Activated CD4-positive, alpha-beta T cell treated with anti-CD3 and anti-CD28 coated beads for 36 hours (primary cell): ENCODE measurements at regions not wholly inside any gene's neighbourhood (a gene's known extent, or its start where the extent isn't known, plus 50 kb on each side); places are given as distances from the start of the nearest gene placed in this dataset.

Experiments
- ATAC-seq: fragments of 200-7000 bp; cut with Tn5 transposase; one replicate; pipeline ENCODE4 v1.10.0; 2021; ENCODE audit warnings: mild to moderate bottlenecking, moderate library complexity
- CTCF ChIA-PET: fragments of 350-600 bp; sonication (Branson Sonifier 250); formaldehyde crosslinking; loops from one replicate; lab custom pipeline; 2021; ENCODE audit warnings: antibody characterized with exemption; lab: Charles Lee
- POLR2A ChIA-PET: fragments of 350-600 bp; sonication (Branson Sonifier 250); formaldehyde crosslinking; loops from one replicate; lab custom pipeline; 2021; ENCODE audit warnings: antibody characterized with exemption, inconsistent platforms; lab: Charles Lee
- DNase-seq: peaks from one replicate; pipeline ENCODE4 v3.0.0-alpha.2; 2020
- H3K27ac Mint-ChIP-seq: one replicate; pipeline ENCODE4 v1.8.0; 2021; ENCODE audit warnings: mixed read lengths
- H3K27me3 Mint-ChIP-seq: one replicate; pipeline ENCODE4 v1.8.0; 2021; ENCODE audit warnings: mixed read lengths
- H3K36me3 Mint-ChIP-seq: one replicate; pipeline ENCODE4 v1.8.0; 2021; ENCODE audit warnings: low read depth, mixed read lengths
- H3K4me1 Mint-ChIP-seq: one replicate; pipeline ENCODE4 v1.8.0; 2021; ENCODE audit warnings: mixed read lengths
- H3K4me3 Mint-ChIP-seq: one replicate; pipeline ENCODE4 v1.8.0; 2021; ENCODE audit warnings: mild to moderate bottlenecking, moderate library complexity, mixed read lengths
- H3K9me3 Mint-ChIP-seq: one replicate; pipeline ENCODE4 v1.8.0; 2021; ENCODE audit warnings: low read depth, mixed read lengths
- intact Hi-C, 2 experiments: fragments of 100-400 bp; cut with DNase I in 1 of 2; cut with micrococcal nuclease in 1 of 2; formaldehyde crosslinking; loops; one replicate each; pipeline versions ENCODE4 v1.14.2 to v1.15.1; 2022 to 2024; cut with DNase I, micrococcal nuclease

- Mint-ChIP-seq H3K4me1 (no peaks in the 10 kb centered on the region), H3K9me3 (peaks cover 3% of the 10 kb centered on the region), H3K27me3 (no peaks in the 10 kb centered on the region), H3K36me3 (no peaks in the 10 kb centered on the region), H3K4me3 (no peak overlapping the region), H3K27ac (no peak overlapping the region)
- ATAC-seq (no peak), DNase-seq (no peak)
- ChIA-PET CTCF (no interaction called here), POLR2A (no interaction called here)
- intact Hi-C loops = no loop called here
These were observed 568.8 kb downstream of the TLR4 start for GRCh38 chr9:118273048-118273447.

DNA sequence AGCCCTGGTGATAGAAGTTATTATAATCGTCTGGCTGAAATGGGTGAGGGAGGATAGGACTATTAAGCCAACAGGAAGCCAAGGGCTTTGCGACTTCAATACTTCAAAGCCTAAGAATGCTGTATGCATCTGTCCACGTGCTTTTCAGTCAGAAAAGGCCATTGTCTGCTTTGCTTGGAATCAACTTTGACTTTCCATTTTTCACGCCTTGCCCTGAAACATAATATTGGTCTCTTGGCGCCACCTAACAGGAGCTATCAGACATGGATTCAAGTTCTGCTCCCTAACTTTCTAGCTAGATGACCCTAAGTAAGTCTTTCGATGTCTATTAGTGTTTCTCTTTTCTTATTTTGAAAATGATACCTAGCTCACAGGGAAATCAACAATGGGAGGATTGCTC, 572.6 kb downstream of the TLR4 start:
- H3K9me3 Mint-ChIP-seq = peaks cover 3% of the 10 kb centered on the region
- no peaks in the 10 kb centered on the region for H3K4me1 Mint-ChIP-seq
- ATAC-seq = no peak

DNA sequence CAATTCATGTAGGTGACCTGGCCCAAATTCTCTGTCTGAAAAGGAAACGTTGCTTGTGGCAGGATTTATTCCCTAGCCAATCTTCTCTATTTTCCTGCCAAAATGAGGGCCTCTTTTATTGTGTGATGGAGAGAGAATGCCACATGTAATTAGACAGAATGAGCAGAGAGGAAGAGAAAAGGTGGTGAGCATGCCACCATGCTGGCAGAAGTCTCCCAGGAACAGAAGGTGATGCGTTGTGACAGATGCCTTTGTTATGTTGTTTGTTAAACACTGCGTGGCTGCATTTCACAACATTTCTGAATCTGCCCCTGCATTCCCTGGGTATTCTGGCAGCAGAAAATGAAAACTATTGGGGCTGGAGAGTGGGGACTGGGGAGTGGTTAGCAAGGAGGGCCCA, 577.6 kb downstream of the TLR4 start:
- no peak for ATAC-seq
- H3K9me3 Mint-ChIP-seq = peaks cover 3% of the 10 kb centered on the region

More for the DNA sequence above, 572.6 kb downstream of the TLR4 start:
- H3K27ac Mint-ChIP-seq = no peak overlapping the region
- no peaks in the 10 kb centered on the region for H3K36me3 Mint-ChIP-seq
- ChIA-PET CTCF (no interaction called here), POLR2A (no interaction called here)
- no peak overlapping the region for H3K4me3 Mint-ChIP-seq
- intact Hi-C loops = no loop called here
- no peaks in the 10 kb centered on the region for H3K27me3 Mint-ChIP-seq
- DNase-seq = no peak

DNA sequence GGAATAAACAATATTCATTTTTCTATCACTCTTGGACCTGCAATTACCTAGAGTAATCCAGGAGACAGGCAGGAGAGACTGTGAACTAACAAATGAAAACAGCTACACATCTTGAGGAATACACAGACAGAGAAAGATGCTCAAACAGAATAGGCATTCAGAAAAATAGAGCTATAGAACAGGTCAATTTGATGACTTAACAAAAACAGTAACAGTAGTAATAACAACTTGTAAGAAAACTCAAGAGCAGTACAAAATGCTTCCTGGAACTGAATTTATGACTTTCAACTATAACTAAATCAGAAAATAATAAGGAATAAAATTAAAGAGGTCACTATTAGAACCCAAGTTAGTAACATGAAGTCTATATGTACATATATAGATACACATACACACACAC, 579.3 kb downstream of the TLR4 start:
- ChIA-PET POLR2A (no interaction called here), CTCF (no interaction called here)
- Mint-ChIP-seq H3K36me3 (no peaks in the 10 kb centered on the region), H3K27ac (no peak overlapping the region), H3K27me3 (no peaks in the 10 kb centered on the region), H3K4me3 (no peak overlapping the region), H3K4me1 (no peaks in the 10 kb centered on the region), H3K9me3 (no peaks in the 10 kb centered on the region)
- no peak for DNase-seq
- intact Hi-C loops = no loop called here
- no peak for ATAC-seq

More for the DNA sequence above, 577.6 kb downstream of the TLR4 start:
- intact Hi-C loops = no loop called here
- no peak for DNase-seq
- Mint-ChIP-seq H3K4me1 (no peaks in the 10 kb centered on the region), H3K27me3 (no peaks in the 10 kb centered on the region), H3K4me3 (no peak overlapping the region), H3K36me3 (no peaks in the 10 kb centered on the region), H3K27ac (no peak overlapping the region)
- CTCF ChIA-PET = no interaction called here
- POLR2A ChIA-PET = no interaction called here

GRCh38 chr9:118290116-118290515, 585.9 kb downstream of the TLR4 start:
- Mint-ChIP-seq H3K4me1 (no peaks in the 10 kb centered on the region), H3K4me3 (no peak overlapping the region), H3K36me3 (no peaks in the 10 kb centered on the region), H3K27me3 (no peaks in the 10 kb centered on the region), H3K9me3 (peaks cover 5% of the 10 kb centered on the region), H3K27ac (no peak overlapping the region)
- POLR2A ChIA-PET = no interaction called here
- DNase-seq = no peak
- CTCF ChIA-PET = no interaction called here
- ATAC-seq = no peak
- intact Hi-C loops = no loop called here

GRCh38 chr9:118295413-118295812, 591.2 kb downstream of the TLR4 start:
- Mint-ChIP-seq H3K36me3 (no peaks in the 10 kb centered on the region), H3K4me1 (no peaks in the 10 kb centered on the region), H3K27ac (no peak overlapping the region), H3K27me3 (no peaks in the 10 kb centered on the region), H3K4me3 (no peak overlapping the region), H3K9me3 (peaks cover 4% of the 10 kb centered on the region)
- intact Hi-C loops = no loop called here
- ChIA-PET CTCF (no interaction called here), POLR2A (no interaction called here)
- ATAC-seq (no peak), DNase-seq (no peak)

DNA sequence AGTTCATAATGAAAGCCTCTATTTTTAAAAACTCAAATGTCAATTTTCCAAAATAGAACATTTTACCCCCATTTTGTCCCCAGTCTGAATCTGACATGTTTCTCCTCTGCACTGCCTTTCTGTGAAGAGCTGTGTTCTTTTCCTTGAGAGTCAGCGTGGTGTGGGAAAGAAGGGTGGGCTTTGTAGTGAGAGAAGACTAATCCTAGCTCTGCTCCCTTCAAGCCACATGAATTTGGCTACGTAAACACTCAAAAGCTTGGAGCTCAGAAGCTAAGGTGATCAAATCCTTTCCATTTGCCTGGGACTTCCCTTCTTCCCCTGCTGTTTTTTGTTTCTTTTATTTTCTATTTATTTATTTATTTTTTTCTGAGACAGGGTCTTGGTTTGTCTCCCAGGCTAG, 598.5 kb downstream of the TLR4 start:
- Mint-ChIP-seq H3K27ac (no peak overlapping the region), H3K27me3 (no peaks in the 10 kb centered on the region), H3K36me3 (no peaks in the 10 kb centered on the region), H3K4me1 (no peaks in the 10 kb centered on the region), H3K4me3 (no peak overlapping the region), H3K9me3 (peaks cover 2% of the 10 kb centered on the region)
- CTCF ChIA-PET = no interaction called here
- DNase-seq (no peak), ATAC-seq (no peak)
- intact Hi-C loops = no loop called here
- POLR2A ChIA-PET = no interaction called here

DNA sequence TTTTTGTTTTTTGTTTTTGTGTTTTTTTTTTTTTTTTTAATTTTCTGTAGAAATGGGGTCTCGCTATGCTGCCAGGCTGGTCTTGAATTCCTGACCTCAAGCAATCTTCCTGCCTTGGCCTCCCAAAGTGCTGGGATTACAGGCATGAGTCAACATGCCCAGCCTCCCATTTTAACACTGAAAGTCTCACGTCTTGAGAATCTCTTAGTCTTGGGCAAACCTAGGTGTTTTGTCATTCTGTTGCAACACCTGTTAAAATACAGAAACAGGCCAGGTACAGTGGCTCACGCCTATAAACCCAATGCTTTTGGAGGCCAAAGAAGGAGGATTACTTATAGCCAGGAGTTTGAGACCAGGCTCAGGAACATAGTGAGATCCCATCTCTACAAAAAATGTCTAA, 599.0 kb downstream of the TLR4 start:
- ATAC-seq (no peak), DNase-seq (no peak)
- Mint-ChIP-seq H3K27me3 (no peaks in the 10 kb centered on the region), H3K27ac (no peak overlapping the region), H3K36me3 (no peaks in the 10 kb centered on the region), H3K9me3 (peaks cover 2% of the 10 kb centered on the region), H3K4me1 (no peaks in the 10 kb centered on the region), H3K4me3 (no peak overlapping the region)
- ChIA-PET POLR2A (no interaction called here), CTCF (no interaction called here)
- intact Hi-C loops = no loop called here

GRCh38 chr9:118305331-118305730, 601.1 kb downstream of the TLR4 start:
- Mint-ChIP-seq H3K36me3 (no peaks in the 10 kb centered on the region), H3K27me3 (no peaks in the 10 kb centered on the region), H3K4me1 (no peaks in the 10 kb centered on the region), H3K9me3 (peaks cover 2% of the 10 kb centered on the region), H3K27ac (no peak overlapping the region), H3K4me3 (no peak overlapping the region)
- no peak for ATAC-seq
- DNase-seq = no peak
- intact Hi-C loops = no loop called here
- ChIA-PET CTCF (no interaction called here), POLR2A (no interaction called here)

DNA sequence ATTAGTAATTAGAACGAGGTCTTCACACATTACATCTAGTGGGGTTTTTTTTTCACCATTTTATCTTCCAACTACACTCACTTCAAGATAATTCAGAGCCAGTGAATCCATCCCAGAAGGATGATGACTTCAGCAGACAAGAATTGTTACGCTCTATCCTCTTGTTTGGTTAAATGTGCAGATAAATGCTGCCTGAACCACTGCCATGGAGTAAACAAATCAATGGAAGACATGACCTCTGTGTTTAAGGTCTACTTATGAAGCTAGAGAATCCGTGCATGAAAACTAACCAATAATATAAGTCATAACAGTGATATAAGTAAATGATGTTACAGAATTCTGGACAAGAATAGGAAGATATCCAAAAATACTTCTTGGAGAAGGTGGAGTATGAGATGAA, 602.6 kb downstream of the TLR4 start:
- no peaks in the 10 kb centered on the region for H3K27me3 Mint-ChIP-seq
- no peak overlapping the region for H3K4me3 Mint-ChIP-seq
- ChIA-PET CTCF (no interaction called here), POLR2A (no interaction called here)
- H3K4me1 Mint-ChIP-seq = no peaks in the 10 kb centered on the region
- peaks cover 2% of the 10 kb centered on the region for H3K9me3 Mint-ChIP-seq
- no peaks in the 10 kb centered on the region for H3K36me3 Mint-ChIP-seq
- no peak for DNase-seq
- H3K27ac Mint-ChIP-seq = no peak overlapping the region
- intact Hi-C loops = no loop called here
- ATAC-seq = no peak

DNA sequence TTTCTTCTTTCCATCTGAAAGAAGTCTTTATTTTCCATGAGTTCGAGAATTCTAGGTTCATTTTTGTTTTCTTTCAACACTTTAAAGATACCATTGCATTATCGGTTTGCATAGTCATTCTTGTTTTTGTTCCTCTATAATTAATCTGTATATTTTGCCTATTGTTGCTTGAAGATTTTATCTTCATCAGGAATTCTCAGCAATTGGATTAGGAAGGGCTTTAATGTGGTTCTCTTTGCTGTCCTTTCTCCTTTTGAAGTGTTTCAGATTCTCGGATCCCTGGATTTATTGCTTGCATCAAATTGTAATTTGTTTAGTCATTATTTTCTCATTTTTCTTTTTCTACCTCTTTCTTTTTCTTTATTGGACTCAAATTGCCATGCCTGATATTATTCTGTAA, 609.8 kb downstream of the TLR4 start:
- CTCF ChIA-PET = interaction anchor here (1.7 kb wide), 1 partner anchor 15 kb away, joined by 5 read pairs; no protein-coding TSS in a partner anchor
- no peak overlapping the region for H3K27ac Mint-ChIP-seq
- POLR2A ChIA-PET = no interaction called here
- DNase-seq (no peak), ATAC-seq (no peak)
- H3K27me3 Mint-ChIP-seq = peaks cover 4% of the 10 kb centered on the region
- no peaks in the 10 kb centered on the region for H3K4me1 Mint-ChIP-seq
- intact Hi-C loops = no loop called here
- H3K9me3 Mint-ChIP-seq = no peaks in the 10 kb centered on the region
- no peak overlapping the region for H3K4me3 Mint-ChIP-seq
- no peaks in the 10 kb centered on the region for H3K36me3 Mint-ChIP-seq

DNA sequence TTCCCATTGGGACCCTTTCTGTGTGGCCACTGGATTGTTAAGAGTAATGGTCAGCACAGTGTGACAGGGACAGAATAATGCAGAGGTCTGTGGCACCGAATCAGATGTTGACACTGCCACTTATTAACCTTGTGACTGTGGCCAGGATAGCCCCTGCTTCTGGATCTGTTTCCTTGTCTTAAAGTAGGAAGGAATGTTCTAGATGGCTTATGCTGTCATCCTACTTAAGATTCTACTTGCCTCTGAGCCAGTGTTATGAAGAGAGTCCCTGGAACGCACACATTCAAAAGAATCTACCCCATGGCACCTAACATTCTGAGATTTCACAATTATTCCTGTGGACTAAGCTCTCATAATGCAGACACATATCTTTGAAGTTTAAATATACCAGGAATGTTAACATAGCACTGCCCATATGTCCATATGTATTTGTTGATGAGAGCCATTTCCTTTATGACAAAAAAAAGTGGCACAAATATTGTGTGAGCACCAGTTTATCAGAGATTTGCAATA, 612.7 kb downstream of the TLR4 start:
- Mint-ChIP-seq H3K4me1 (no peaks in the 10 kb centered on the region), H3K9me3 (no peaks in the 10 kb centered on the region), H3K36me3 (no peaks in the 10 kb centered on the region), H3K27ac (no peak overlapping the region), H3K4me3 (no peak overlapping the region), H3K27me3 (peaks cover 4% of the 10 kb centered on the region)
- intact Hi-C loops = no loop called here
- ChIA-PET CTCF (no interaction called here), POLR2A (no interaction called here)
- DNase-seq = no peak
- ATAC-seq = no peak
